ENCODE measurements at regions not wholly inside any gene's neighbourhood (a gene's known extent, or its start where the extent isn't known, plus 50 kb on each side); places are given as distances from the start of the nearest gene placed in this dataset.

GRCh38 chr11:92506809-92507336, 282.3 kb downstream of the FAT3 start:
- H3K4me3 ChIP-seq (ENCODE audit: low read depth, poor library complexity, severe bottlenecking) = no peak overlapping the region
- 81 to 82% methylated on average over 4 of the region's 4 CpGs for WGBS, 2 donors
- no peak for DNase-seq (ENCODE audit: low spot score in 2 of 2)
- intact Hi-C loops (cut with DNase I; ENCODE audit: low total_unique reads) = no loop called here
- TF ChIP-seq CTCF (IDR thresholded peaks at IDR 0.05) (no peak), POLR2A (IDR thresholded peaks at IDR 0.05) (no peak)

- 63 to 71% methylated on average over 1 of the region's 1 CpG for WGBS, 2 donors
- H3K4me3 ChIP-seq (ENCODE audit: low read depth, poor library complexity, severe bottlenecking) = no peak overlapping the region
- TF ChIP-seq CTCF (IDR thresholded peaks at IDR 0.05) (no peak), POLR2A (IDR thresholded peaks at IDR 0.05) (no peak)
- no peak for DNase-seq (ENCODE audit: low spot score in 2 of 2)
- intact Hi-C loops (cut with DNase I; ENCODE audit: low total_unique reads) = loop anchor here (5.0 kb wide), 1 partner anchor 658 kb away; no protein-coding TSS in a partner anchor
These were observed 286.0 kb downstream of the FAT3 start for GRCh38 chr11:92510591-92510990.

DNA sequence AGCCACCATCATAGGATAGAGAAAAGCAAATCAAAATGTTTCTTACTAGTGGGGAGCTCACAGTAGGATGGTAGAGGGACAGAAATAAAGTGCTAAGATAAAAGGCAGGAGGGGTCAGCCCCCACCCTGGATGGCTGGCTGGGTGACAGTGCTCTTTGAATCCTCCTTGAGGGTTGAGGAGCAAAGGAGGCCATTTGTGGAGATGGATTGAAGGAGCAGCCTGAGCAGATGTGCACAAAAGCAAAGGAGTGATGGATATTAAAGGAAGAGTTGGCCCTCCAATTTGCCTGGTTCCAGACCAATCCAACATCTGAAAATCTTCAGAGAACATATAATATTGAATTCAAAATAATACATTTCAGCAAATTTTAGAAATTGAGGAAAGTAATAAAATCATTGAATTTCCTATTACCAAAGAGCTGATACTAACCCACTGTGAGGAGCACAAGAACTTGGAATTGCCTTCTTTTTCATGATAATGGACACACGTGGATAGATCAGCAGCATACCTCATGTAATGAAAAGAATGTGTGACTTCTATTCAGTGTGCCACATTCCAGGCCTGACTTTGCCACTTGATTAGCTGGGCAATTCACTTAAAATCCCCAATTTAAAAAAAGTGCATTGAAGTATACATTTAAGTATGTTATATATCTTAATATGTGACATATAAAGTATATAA, 287.0 kb downstream of the FAT3 start:
- WGBS, 2 donors = 67 to 83% methylated on average over 1 of the region's 1 CpG
- intact Hi-C loops (cut with DNase I; ENCODE audit: low total_unique reads) = loop anchor here (5.0 kb wide), 1 partner anchor 659 kb away; no protein-coding TSS in a partner anchor
- no peak for DNase-seq (ENCODE audit: low spot score in 2 of 2)
- H3K4me3 ChIP-seq (ENCODE audit: low read depth, poor library complexity, severe bottlenecking) = no peak overlapping the region
- no peak for TF ChIP-seq CTCF (IDR thresholded peaks at IDR 0.05)
- TF ChIP-seq POLR2A (IDR thresholded peaks at IDR 0.05) = no peak

DNA sequence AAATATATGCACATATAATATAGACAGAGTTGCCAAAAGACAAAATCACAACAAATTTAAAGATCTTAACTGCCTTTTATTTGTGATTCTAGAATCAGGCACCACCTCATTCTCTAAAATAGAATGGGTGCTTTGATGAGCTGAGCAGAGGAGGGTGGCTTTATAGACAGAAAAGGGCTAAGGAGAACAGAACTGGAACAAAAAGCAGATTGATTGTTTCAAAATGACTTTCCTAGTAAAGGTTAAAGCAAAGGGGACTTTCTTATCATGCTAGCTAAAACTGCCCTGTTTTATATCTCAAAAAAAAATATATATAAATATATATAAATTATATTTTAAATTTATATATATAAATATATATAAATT, 287.6 kb downstream of the FAT3 start:
- intact Hi-C loops (cut with DNase I; ENCODE audit: low total_unique reads) = loop anchor here (5.0 kb wide), 1 partner anchor 660 kb away; no protein-coding TSS in a partner anchor
- TF ChIP-seq CTCF (IDR thresholded peaks at IDR 0.05) = no peak
- TF ChIP-seq POLR2A (IDR thresholded peaks at IDR 0.05) = no peak
- H3K4me3 ChIP-seq (ENCODE audit: low read depth, poor library complexity, severe bottlenecking) = no peak overlapping the region
- DNase-seq (ENCODE audit: low spot score in 2 of 2) = no peak

GRCh38 chr11:92523611-92524010, 299.0 kb downstream of the FAT3 start:
- intact Hi-C loops (cut with DNase I; ENCODE audit: low total_unique reads) = no loop called here
- DNase-seq (ENCODE audit: low spot score in 2 of 2) = no peak
- no peak overlapping the region for H3K4me3 ChIP-seq (ENCODE audit: low read depth, poor library complexity, severe bottlenecking)
- no peak for TF ChIP-seq POLR2A (IDR thresholded peaks at IDR 0.05)
- TF ChIP-seq CTCF (IDR thresholded peaks at IDR 0.05) = no peak
- WGBS, 2 donors = 76 to 79% methylated on average over 3 of the region's 3 CpGs

- no peak overlapping the region for H3K4me3 ChIP-seq (ENCODE audit: low read depth, poor library complexity, severe bottlenecking)
- WGBS, 2 donors = 94 to 95% methylated on average over 5 of the region's 5 CpGs
- TF ChIP-seq CTCF (IDR thresholded peaks at IDR 0.05) (no peak), POLR2A (IDR thresholded peaks at IDR 0.05) (no peak)
- DNase-seq (ENCODE audit: low spot score in 2 of 2) = no peak
- intact Hi-C loops (cut with DNase I; ENCODE audit: low total_unique reads) = no loop called here
These were observed 299.9 kb downstream of the FAT3 start for GRCh38 chr11:92524542-92524941.
